HUES48 (cell line): ENCODE measurements at regions not wholly inside any gene's neighbourhood (a gene's known extent, or its start where the extent isn't known, plus 50 kb on each side); places are given as distances from the start of the nearest gene placed in this dataset.

Experiments used
- H3K27ac ChIP-seq: one replicate; pipeline ENCODE4 v1.7.0; 2013; ENCODE audit warnings: low read depth, low read length, inconsistent platforms
- H3K27me3 ChIP-seq: 2 replicates; pipeline ENCODE4 v1.6.1; 2013; ENCODE audit warnings: mild to moderate bottlenecking, low read length; ENCODE audit not compliant: control insufficient read depth, insufficient read depth
- H3K36me3 ChIP-seq: 2 replicates; pipeline ENCODE4 v1.6.1; 2013; ENCODE audit warnings: low read length; ENCODE audit not compliant: control insufficient read depth, insufficient read depth
- H3K4me1 ChIP-seq: 2 replicates; pipeline ENCODE4 v1.6.1; 2013; ENCODE audit warnings: mild to moderate bottlenecking, low read length; ENCODE audit not compliant: control insufficient read depth, insufficient read depth
- H3K4me3 ChIP-seq: 2 replicates; pipeline ENCODE4 v1.5.1; 2013; ENCODE audit warnings: mild to moderate bottlenecking, low read depth, low read length
- H3K9ac ChIP-seq: 2 replicates; pipeline ENCODE4 v1.6.1; 2013; ENCODE audit warnings: mild to moderate bottlenecking, low read depth, low read length, moderate library complexity
- H3K9me3 ChIP-seq: 2 replicates; pipeline ENCODE4 v1.6.1; 2013; ENCODE audit warnings: low read length; ENCODE audit not compliant: control insufficient read depth, insufficient read depth

DNA sequence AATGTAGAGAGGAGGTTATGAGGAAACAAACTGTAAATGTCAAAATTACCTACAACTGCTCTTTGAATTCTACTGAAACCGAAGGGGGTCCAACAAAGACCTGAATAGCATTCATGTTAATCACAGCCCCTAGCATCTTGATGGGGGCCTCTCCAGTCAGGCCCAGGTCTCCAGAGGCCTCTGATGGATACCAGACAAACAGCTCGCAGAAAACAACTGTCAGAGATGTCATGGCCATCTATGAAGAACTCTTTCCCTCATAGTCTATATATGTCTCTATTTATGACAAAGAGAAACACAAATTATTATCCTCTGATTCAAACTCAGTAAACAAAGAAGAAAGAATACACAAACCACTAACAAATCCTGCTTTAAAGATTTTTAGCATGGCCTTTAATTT, 432.6 kb downstream of the CAAP1 start:
- Histone ChIP-seq H3K36me3 (no peaks in the 10 kb centered on the region), H3K9ac (no peak overlapping the region), H3K9me3 (no peaks in the 10 kb centered on the region), H3K27ac (no peak overlapping the region), H3K27me3 (no peaks in the 10 kb centered on the region), H3K4me3 (no peak overlapping the region), H3K4me1 (no peaks in the 10 kb centered on the region)

GRCh38 chr9:26458054-26458453, 434.5 kb downstream of the CAAP1 start:
- Histone ChIP-seq H3K4me3 (no peak overlapping the region), H3K27ac (no peak overlapping the region), H3K9me3 (no peaks in the 10 kb centered on the region), H3K27me3 (no peaks in the 10 kb centered on the region), H3K36me3 (no peaks in the 10 kb centered on the region), H3K9ac (no peak overlapping the region), H3K4me1 (no peaks in the 10 kb centered on the region)

GRCh38 chr9:26457151-26457550, 435.5 kb downstream of the CAAP1 start:
- no peaks in the 10 kb centered on the region for H3K4me1 ChIP-seq
- H3K36me3 ChIP-seq, result no peaks in the 10 kb centered on the region
- no peaks in the 10 kb centered on the region for H3K27me3 ChIP-seq
- H3K9me3 ChIP-seq, result no peaks in the 10 kb centered on the region
- no peak overlapping the region for H3K4me3 ChIP-seq
- H3K27ac ChIP-seq, result no peak overlapping the region
- no peak overlapping the region for H3K9ac ChIP-seq

DNA sequence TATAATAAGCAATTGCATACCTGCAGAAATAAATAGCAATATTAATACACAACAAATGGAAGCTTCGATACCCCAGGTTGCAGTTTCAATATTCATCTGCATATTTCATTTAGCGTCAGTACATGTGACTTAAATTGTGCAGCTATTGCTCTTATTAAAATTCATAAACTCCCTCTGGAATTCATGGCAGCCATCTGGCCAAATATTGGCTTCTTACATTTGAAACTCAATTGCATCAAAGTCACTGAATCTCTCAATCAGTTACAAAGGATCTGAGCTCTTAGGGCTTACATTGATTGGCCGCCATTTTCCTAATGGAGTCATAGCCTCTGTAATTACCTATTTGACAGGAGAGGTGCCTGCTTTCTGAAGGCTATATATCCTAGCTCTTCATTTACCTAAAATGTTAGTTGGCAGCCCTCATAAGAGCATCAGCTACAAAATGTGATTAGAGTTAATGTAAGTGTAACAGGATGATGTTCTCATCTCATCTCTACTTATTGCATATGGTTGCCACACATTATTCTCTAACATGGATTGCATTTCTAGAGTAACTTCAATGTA, 453.5 kb downstream of the CAAP1 start:
- H3K4me1 ChIP-seq, result peaks cover 12% of the 10 kb centered on the region; the same call in 1 of the 2 replicates
- no peaks in the 10 kb centered on the region for H3K27me3 ChIP-seq
- H3K9me3 ChIP-seq, result no peaks in the 10 kb centered on the region
- H3K9ac ChIP-seq, result no peak overlapping the region
- no peaks in the 10 kb centered on the region for H3K36me3 ChIP-seq
- no peak overlapping the region for H3K4me3 ChIP-seq
- H3K27ac ChIP-seq, result no peak overlapping the region

DNA sequence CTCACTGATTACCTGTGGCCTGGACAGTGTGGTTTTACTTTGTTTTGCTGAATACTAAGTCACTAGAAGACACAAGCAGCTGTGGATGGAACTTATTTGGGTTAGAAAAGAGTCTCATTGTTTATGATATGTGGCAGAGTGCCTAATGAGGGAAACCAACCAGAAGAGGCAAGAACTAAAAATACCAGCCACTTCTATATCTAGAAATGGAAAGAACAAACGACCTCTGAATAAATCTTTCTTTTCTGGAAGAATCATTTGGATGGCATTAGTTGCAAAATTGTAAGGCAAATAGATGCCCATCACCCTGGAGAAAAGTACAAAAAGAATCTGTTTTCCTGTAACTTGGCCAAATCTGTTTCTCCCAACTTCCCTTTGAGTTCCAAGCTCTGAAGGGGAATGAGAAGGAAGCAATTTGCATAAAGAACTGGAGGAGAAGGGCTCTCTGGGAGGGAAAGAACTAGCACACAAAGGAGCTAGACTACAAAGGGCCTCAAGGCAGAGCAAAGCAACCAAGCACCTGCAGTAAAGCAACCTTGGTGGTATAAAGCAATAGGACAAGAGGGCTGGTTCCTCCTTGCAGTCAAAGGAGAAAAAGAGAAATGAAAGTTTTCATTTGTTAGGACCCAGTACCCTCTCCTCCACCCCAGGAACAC, 455.4 kb downstream of the CAAP1 start:
- Histone ChIP-seq H3K9ac (no peak overlapping the region), H3K9me3 (no peaks in the 10 kb centered on the region), H3K4me3 (no peak overlapping the region), H3K27me3 (no peaks in the 10 kb centered on the region), H3K36me3 (no peaks in the 10 kb centered on the region), H3K4me1 (peaks cover 12% of the 10 kb centered on the region; the same call in 1 of the 2 replicates), H3K27ac (no peak overlapping the region)

- Histone ChIP-seq H3K4me3 (no peak overlapping the region), H3K9me3 (no peaks in the 10 kb centered on the region), H3K36me3 (no peaks in the 10 kb centered on the region), H3K27me3 (no peaks in the 10 kb centered on the region), H3K9ac (no peak overlapping the region), H3K4me1 (no peaks in the 10 kb centered on the region), H3K27ac (no peak overlapping the region)
These were observed 466.0 kb downstream of the CAAP1 start for GRCh38 chr9:26426551-26427131.

DNA sequence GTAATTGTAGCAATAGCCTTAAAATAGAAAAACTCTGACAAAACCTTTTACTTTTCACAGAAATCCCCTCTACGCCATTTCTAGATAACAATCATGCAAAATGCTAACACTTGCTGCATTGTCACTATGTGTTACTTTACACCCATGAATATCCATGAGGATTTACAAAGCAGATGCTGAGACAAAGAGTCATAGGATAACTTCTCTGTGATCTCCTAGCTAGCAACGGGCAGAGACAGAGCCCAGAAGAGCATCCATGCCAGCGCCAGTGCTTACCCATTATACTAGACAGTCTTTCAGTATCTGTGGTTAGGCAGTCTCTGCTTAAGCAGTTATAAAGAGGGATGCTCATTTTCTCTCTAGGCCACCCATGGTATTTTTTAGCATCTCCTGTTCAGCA, 474.1 kb downstream of the CAAP1 start:
- no peaks in the 10 kb centered on the region for H3K9me3 ChIP-seq

GRCh38 chr9:26415528-26415927, 477.1 kb downstream of the CAAP1 start:
- Histone ChIP-seq H3K9me3 (no peaks in the 10 kb centered on the region), H3K4me3 (no peak overlapping the region), H3K9ac (no peak overlapping the region), H3K4me1 (peaks cover 14% of the 10 kb centered on the region), H3K27me3 (no peaks in the 10 kb centered on the region), H3K36me3 (no peaks in the 10 kb centered on the region), H3K27ac (no peak overlapping the region)

More for the DNA sequence above, 474.1 kb downstream of the CAAP1 start:
- Histone ChIP-seq H3K36me3 (no peaks in the 10 kb centered on the region), H3K4me1 (peaks cover 6% of the 10 kb centered on the region), H3K27ac (no peak overlapping the region), H3K9ac (no peak overlapping the region), H3K4me3 (no peak overlapping the region), H3K27me3 (no peaks in the 10 kb centered on the region)

- H3K36me3 ChIP-seq, result no peaks in the 10 kb centered on the region
- no peak overlapping the region for H3K9ac ChIP-seq
- H3K9me3 ChIP-seq, result no peaks in the 10 kb centered on the region
- no peaks in the 10 kb centered on the region for H3K27me3 ChIP-seq
- no peak overlapping the region for H3K4me3 ChIP-seq
- no peak overlapping the region for H3K27ac ChIP-seq
- peaks cover 14% of the 10 kb centered on the region for H3K4me1 ChIP-seq
These were observed 479.0 kb downstream of the CAAP1 start for GRCh38 chr9:26413611-26414010.

GRCh38 chr9:26412446-26412845, 480.2 kb downstream of the CAAP1 start:
- Histone ChIP-seq H3K4me1 (peaks cover 14% of the 10 kb centered on the region), H3K27ac (no peak overlapping the region), H3K9me3 (no peaks in the 10 kb centered on the region), H3K9ac (no peak overlapping the region), H3K36me3 (no peaks in the 10 kb centered on the region), H3K4me3 (no peak overlapping the region), H3K27me3 (no peaks in the 10 kb centered on the region)

DNA sequence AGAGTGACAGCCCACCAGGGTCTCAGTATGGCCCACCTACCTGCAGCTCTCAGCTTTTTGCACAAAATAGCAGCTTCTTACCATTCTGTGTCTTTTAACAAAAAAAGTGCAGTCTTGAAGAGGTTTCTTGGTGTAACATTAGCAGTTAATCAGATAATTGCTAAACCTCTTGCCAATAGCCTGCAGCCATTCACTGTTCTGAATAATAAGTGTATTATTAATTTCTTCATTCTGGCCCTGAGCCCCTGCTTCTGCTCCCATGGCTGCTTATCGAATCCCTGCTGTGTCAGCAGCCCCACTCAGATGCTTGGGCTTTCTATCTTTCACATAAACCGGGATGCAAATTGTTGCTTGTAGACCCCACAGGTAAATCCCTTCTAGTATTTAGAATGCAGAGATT, 485.9 kb downstream of the CAAP1 start:
- no peak overlapping the region for H3K4me3 ChIP-seq
- no peaks in the 10 kb centered on the region for H3K9me3 ChIP-seq
- H3K36me3 ChIP-seq, result no peaks in the 10 kb centered on the region
- H3K27me3 ChIP-seq, result no peaks in the 10 kb centered on the region
- H3K4me1 ChIP-seq, result no peaks in the 10 kb centered on the region
- H3K27ac ChIP-seq, result no peak overlapping the region
- no peak overlapping the region for H3K9ac ChIP-seq
